HG02885 (cell line): ENCODE measurements at regions not wholly inside any gene's neighbourhood (a gene's known extent, or its start where the extent isn't known, plus 50 kb on each side); places are given as distances from the start of the nearest gene placed in this dataset.
A peak's percentile ranks its signal among the peaks of the same experiment; 100 is the strongest.

ENCODE experiments used
- ATAC-seq: cut with Tn5 transposase; IDR thresholded peaks from one replicate; pipeline ENCODE4 v1.9.1; 2021; ENCODE audit warnings: mild to moderate bottlenecking; ENCODE audit not compliant: unreplicated experiment, poor library complexity

DNA sequence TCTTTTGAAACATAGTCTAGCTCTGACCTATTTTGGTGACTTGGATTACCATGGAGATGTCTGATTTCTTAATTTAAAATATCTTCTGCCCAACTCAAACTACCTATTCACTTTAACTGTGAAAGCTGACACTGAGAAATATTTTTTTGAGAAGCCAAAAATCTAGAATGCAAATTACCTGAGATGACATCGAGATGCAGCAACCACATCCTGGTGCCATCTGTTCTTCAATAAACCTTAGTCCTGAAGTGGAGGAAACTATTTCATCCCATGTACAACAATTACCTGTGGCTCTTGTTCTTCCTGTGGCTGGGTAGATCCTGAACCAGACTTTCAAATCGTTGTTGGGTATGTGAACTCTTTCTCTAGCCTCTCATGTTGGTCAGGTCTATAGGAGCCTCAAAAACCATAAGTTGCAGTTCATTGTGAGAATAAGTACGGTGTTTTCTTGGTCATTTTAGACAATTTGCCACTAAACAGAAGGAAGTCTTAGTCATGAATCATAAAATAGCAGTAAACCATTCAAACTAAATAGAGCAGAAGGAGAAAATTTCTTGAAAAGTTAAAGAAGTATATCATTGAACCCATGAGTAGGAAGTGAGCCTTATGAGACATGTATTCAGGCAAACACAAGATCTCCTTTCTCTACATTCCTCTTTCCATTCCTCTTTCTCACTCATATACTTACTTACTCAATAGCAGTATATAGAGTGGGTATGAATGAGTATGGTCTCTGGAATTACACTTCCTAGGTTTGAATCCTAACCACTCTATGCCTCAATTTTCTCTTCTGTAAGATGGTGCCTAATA is 176.0 kb downstream of the HMHB1 start:
- peak; percentile 61 for ATAC-seq

GRCh38 chr5:143992496-143992895 is 178.0 kb downstream of the YIPF5 start:
- ATAC-seq: no peak

- no peak for ATAC-seq
These were observed 167.6 kb downstream of the YIPF5 start for GRCh38 chr5:144002876-144003275.

DNA sequence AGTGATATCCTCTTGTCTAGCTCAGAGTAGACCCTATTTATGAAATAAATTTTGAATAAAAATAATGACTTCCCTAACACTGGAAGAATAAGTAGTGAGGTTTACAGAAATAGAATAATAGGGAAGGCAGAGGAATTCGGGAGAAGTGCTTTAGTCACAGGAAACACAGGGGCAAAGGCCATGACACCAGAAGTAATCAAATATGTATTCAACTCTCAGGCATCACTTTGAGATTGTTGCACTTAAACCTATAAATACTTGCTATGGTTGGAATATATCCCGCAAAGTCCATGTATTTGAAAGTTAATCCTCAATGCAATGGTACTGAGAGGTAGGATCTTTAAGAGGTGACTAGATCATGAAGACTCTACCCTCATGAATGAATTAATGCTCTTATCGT is 166.8 kb downstream of the YIPF5 start:
- ATAC-seq: no peak

GRCh38 chr5:144004146-144004545 is 166.3 kb downstream of the YIPF5 start:
- no peak for ATAC-seq

DNA sequence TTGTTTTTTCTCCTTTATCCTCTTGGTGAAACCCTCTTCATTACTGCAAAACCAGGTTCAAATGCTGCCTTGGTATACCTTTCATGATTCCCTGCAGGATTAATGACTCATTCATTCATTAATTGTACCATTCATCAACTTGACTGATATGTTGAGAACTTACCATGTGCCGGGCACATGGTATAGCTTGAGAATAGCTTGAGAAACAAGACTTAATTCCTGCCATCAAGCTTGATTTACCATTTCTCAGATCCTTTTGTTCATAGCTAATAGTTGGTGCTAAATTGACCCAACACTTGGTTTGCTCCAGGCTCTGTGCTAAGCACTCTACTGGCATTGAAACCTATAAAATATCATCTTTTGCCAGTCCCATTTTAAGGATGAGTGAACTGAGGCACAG is 165.7 kb downstream of the YIPF5 start:
- ATAC-seq: no peak

DNA sequence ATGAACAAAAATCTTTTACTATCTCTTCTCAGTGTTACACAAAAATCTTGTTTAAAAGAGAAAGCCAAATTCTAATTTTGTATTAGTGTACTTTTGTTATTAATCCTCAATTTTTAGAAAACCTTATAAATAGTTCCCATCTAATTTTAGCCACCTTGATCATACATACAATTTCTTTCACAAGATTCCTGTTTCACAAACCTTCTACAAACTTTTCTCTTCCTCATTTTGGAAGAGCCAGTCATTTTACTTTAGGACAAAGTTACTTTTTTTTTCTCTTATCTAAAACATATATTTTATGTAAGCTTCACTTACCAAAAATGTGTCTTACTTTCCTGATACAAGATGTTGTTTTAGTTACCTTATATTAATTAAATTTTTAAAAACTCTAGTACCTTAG is 161.3 kb downstream of the YIPF5 start:
- no peak for ATAC-seq

DNA sequence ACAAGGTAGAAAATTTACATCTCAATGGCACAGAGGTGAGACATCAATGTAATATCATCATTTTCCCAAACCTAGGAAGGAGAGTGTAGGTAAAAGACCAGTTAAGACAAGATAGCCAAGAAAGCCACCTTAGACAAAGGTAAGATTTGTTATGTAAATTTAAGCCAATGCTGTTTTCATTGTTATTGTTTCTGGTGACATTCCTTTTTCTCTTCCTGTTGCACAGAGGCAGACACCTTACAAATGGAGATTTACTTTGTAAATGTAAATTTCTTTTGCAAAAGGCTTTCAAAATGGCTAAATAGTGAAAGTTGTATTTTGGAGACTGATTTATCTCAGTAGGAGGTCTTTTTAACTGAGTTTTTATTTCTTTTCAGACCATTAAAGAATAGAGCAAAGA is 159.1 kb downstream of the YIPF5 start:
- no peak for ATAC-seq

DNA sequence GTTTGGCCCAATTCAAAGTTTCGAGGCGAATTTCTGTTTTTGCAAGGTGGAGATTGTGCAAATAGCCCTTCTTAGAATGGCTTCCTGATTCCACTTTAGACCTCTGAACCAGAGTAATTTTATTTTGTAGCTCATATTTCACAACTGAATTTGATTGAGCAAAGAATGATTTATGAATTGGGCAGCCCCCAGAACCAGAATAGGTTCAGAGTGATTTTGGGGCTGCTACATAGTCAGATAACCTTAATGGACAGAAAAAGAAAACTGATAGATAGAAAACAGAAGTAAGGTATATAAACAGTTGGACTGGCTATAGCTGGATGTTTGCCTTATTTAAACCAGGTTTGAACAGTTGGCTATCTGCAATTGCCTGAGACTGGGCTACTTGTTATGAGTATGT is 156.6 kb downstream of the YIPF5 start:
- ATAC-seq: no peak

DNA sequence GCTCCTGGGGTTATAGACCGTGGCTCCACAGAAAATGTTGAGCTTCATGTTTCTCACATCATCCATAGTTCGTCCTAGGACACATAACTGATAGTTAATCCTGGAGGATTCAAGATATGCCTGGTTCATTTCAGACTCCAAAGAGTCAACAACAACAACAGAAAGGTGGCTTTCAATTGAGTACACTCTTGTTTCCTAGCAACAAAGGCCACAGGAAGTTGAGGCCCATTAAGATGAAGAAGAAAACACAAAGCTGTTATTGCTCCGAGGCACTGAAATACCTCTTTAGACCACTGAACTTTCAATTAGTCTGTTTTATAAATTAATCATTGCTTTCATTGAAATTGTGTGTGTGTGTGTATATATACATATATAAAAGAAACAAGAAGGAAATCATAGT is 154.5 kb downstream of the YIPF5 start:
- no peak for ATAC-seq

DNA sequence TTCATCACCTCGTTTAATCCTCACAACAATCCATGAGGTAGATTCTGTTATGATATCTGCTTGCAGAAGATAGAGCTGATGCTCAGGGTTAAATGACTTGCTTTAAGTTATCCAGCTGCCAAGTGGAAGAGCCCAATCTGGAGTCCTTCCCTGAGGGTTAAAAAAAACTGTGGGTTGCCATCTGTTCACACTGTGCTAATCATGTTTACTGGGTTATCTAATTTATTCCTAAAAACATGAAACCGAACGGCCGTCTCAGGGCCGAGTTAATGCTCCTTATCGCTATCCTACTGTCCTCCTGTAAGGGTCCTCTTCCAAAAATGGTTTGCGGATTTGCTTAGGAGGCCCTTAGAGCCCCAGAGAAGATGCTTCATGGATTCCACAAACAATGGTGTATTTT is 153.3 kb downstream of the YIPF5 start:
- ATAC-seq: no peak

- ATAC-seq: no peak
These were observed 152.8 kb downstream of the YIPF5 start for GRCh38 chr5:144017631-144018030.

GRCh38 chr5:144024090-144024489 is 146.4 kb downstream of the YIPF5 start:
- ATAC-seq: no peak

DNA sequence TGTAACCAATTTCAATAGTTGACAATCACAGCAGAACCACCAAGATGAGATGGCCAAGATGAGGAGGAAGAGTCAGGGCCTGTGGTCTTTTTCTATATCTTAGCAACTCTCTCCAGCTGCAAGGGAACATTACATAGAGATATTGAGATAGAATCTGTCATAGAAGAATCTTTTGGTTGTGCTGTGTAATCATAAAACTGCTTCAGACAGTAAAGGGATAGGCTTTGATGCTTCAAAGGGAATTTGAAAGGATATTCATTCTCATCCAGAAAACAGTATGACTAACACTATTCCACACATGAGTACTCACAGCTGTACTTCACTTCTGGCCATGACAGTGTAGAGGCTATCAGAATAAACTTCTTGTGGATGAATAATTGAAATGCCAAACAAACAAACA is 145.9 kb downstream of the YIPF5 start:
- no peak for ATAC-seq

DNA sequence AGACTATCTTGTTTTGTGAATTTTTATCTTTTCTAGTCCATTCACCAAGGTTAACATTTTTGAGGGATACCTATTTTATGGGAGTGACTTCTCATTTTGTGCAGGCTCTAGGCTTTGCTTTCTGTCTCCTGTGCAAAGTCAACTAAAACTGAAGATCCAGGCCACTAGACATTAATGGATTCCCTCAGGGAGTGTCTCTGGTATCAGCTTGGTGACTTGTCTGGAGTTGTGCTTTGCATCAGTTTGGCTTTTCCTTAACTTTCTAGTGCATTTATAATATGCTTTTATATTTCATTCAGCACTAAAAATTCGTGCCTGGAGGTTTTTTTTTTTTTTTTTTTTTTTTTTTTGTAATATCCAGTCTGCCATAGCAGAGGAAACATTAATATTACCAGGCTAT is 144.2 kb downstream of the YIPF5 start:
- no peak for ATAC-seq

GRCh38 chr5:144028058-144028457 is 142.4 kb downstream of the YIPF5 start:
- ATAC-seq: no peak

- no peak for ATAC-seq
These were observed 141.8 kb downstream of the YIPF5 start for GRCh38 chr5:144028636-144029035.

GRCh38 chr5:144030904-144031303 is 139.6 kb downstream of the YIPF5 start:
- ATAC-seq: no peak

- ATAC-seq: no peak
These were observed 138.1 kb downstream of the YIPF5 start for GRCh38 chr5:144032375-144032774.

GRCh38 chr5:144033486-144033885 is 137.0 kb downstream of the YIPF5 start:
- ATAC-seq: no peak

GRCh38 chr5:144035046-144035740 is 135.3 kb downstream of the YIPF5 start:
- no peak for ATAC-seq

GRCh38 chr5:144036476-144036875 is 134.0 kb downstream of the YIPF5 start:
- no peak for ATAC-seq
